ENCODE measurements at regions not wholly inside any gene's neighbourhood (a gene's known extent, or its start where the extent isn't known, plus 50 kb on each side); places are given as distances from the start of the nearest gene placed in this dataset.

GRCh38 chr5:93296338-93296737, 284.7 kb downstream of the NR2F1-AS1 start:
- peaks cover 7% of the 10 kb centered on the region for H3K4me1 ChIP-seq (ENCODE audit: control insufficient read depth, insufficient read depth, low read length)
- no peak overlapping the region for H3K9ac ChIP-seq (ENCODE audit: low read length)
- H3K4me3 ChIP-seq (ENCODE audit: low read length): no peak overlapping the region
- no peaks in the 10 kb centered on the region for H3K36me3 ChIP-seq (ENCODE audit: control insufficient read depth, insufficient read depth, low read length, severe bottlenecking)
- no peaks in the 10 kb centered on the region for H3K27me3 ChIP-seq (replicated peaks; ENCODE audit: control insufficient read depth, insufficient read depth, low read length)
- DNase-seq (ENCODE audit: low read depth): no peak
- H3K9me3 ChIP-seq (ENCODE audit: control insufficient read depth, low read length): no peaks in the 10 kb centered on the region

GRCh38 chr5:93294996-93295395, 286.0 kb downstream of the NR2F1-AS1 start:
- Histone ChIP-seq H3K9me3 (ENCODE audit: control insufficient read depth, low read length) (no peaks in the 10 kb centered on the region), H3K4me1 (ENCODE audit: control insufficient read depth, insufficient read depth, low read length) (peaks cover 7% of the 10 kb centered on the region), H3K4me3 (ENCODE audit: low read length) (no peak overlapping the region), H3K36me3 (ENCODE audit: control insufficient read depth, insufficient read depth, low read length, severe bottlenecking) (no peaks in the 10 kb centered on the region), H3K9ac (ENCODE audit: low read length) (no peak overlapping the region), H3K27me3 (replicated peaks; ENCODE audit: control insufficient read depth, insufficient read depth, low read length) (no peaks in the 10 kb centered on the region)
- DNase-seq (ENCODE audit: low read depth): no peak

GRCh38 chr5:93294199-93294598, 286.8 kb downstream of the NR2F1-AS1 start:
- Histone ChIP-seq H3K4me3 (ENCODE audit: low read length) (no peak overlapping the region), H3K9ac (ENCODE audit: low read length) (no peak overlapping the region), H3K9me3 (ENCODE audit: control insufficient read depth, low read length) (no peaks in the 10 kb centered on the region), H3K4me1 (ENCODE audit: control insufficient read depth, insufficient read depth, low read length) (peaks cover 7% of the 10 kb centered on the region), H3K36me3 (ENCODE audit: control insufficient read depth, insufficient read depth, low read length, severe bottlenecking) (no peaks in the 10 kb centered on the region), H3K27me3 (replicated peaks; ENCODE audit: control insufficient read depth, insufficient read depth, low read length) (no peaks in the 10 kb centered on the region)
- DNase-seq (ENCODE audit: low read depth): peak; percentile 85

DNA sequence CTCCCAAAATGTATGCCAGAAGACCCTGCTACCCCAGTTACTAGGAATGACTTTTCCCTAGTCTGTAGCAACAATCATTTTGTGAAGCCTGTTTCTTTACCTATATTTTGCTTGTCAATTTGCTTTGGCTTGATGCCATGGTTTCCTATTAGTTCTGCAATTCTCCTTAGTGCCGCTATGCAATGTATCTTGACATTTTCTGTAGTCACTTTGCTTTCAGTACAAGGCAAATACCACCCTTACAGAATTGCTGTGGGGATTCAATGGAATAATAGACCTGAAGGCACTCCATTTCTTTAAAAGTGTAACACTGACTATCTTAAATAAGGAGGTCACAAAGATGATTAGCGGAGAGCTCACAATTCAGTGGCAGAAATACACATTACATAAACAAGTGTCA, 291.1 kb downstream of the NR2F1-AS1 start:
- Histone ChIP-seq H3K9ac (ENCODE audit: low read length) (no peak overlapping the region), H3K27me3 (replicated peaks; ENCODE audit: control insufficient read depth, insufficient read depth, low read length) (no peaks in the 10 kb centered on the region), H3K36me3 (ENCODE audit: control insufficient read depth, insufficient read depth, low read length, severe bottlenecking) (no peaks in the 10 kb centered on the region), H3K9me3 (ENCODE audit: control insufficient read depth, low read length) (peaks cover 11% of the 10 kb centered on the region), H3K4me1 (ENCODE audit: control insufficient read depth, insufficient read depth, low read length) (peaks cover 7% of the 10 kb centered on the region), H3K4me3 (ENCODE audit: low read length) (no peak overlapping the region)
- no peak for DNase-seq (ENCODE audit: low read depth)

GRCh38 chr5:93285461-93285860, 295.6 kb downstream of the NR2F1-AS1 start:
- no peak for DNase-seq (ENCODE audit: low read depth)
- H3K4me1 ChIP-seq (ENCODE audit: control insufficient read depth, insufficient read depth, low read length): peaks cover 6% of the 10 kb centered on the region
- H3K27me3 ChIP-seq (replicated peaks; ENCODE audit: control insufficient read depth, insufficient read depth, low read length): no peaks in the 10 kb centered on the region
- peaks cover 11% of the 10 kb centered on the region for H3K9me3 ChIP-seq (ENCODE audit: control insufficient read depth, low read length)
- H3K36me3 ChIP-seq (ENCODE audit: control insufficient read depth, insufficient read depth, low read length, severe bottlenecking): no peaks in the 10 kb centered on the region
- no peak overlapping the region for H3K4me3 ChIP-seq (ENCODE audit: low read length)
- no peak overlapping the region for H3K9ac ChIP-seq (ENCODE audit: low read length)

DNA sequence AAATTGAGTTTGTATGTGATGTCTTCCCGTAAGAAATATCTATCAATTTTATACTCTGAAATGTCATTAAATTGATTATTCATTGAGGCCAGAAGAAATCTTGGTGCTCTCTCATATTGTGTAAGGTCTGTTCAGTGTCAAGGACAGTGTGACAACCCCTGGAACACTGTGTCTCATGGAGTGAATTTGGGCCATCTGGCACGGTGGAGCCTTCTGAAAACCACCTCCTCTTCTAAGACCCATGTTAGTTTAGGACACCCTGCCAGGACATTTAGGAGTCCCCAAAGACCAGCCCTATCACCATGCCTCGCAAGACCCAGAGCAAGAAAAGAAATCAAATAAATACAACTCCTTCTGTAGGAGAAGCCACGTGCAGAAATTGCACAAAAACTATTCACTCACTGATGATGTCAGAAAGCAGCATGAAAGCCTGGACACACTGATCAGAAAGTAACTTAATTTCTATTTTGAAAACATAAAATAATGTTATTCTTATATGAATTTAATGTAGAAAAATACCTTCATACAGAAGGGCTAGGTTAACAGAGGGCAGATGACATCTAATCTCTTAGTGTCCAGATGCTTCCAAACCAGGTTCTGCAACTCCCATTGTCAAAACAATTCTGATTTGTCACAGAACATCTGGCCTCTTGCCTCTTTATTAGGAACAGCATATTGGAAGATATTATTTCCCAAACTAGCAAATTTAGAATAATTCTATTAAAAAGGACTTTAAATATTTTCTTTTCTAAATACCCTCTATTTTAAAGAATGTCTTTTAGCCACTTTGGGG, 298.8 kb downstream of the NR2F1-AS1 start:
- Histone ChIP-seq H3K9ac (ENCODE audit: low read length) (no peak overlapping the region), H3K9me3 (ENCODE audit: control insufficient read depth, low read length) (peaks cover 8% of the 10 kb centered on the region), H3K27me3 (replicated peaks; ENCODE audit: control insufficient read depth, insufficient read depth, low read length) (no peaks in the 10 kb centered on the region), H3K36me3 (ENCODE audit: control insufficient read depth, insufficient read depth, low read length, severe bottlenecking) (no peaks in the 10 kb centered on the region), H3K4me1 (ENCODE audit: control insufficient read depth, insufficient read depth, low read length) (peaks cover 15% of the 10 kb centered on the region), H3K4me3 (ENCODE audit: low read length) (no peak overlapping the region)
- no peak for DNase-seq (ENCODE audit: low read depth)

DNA sequence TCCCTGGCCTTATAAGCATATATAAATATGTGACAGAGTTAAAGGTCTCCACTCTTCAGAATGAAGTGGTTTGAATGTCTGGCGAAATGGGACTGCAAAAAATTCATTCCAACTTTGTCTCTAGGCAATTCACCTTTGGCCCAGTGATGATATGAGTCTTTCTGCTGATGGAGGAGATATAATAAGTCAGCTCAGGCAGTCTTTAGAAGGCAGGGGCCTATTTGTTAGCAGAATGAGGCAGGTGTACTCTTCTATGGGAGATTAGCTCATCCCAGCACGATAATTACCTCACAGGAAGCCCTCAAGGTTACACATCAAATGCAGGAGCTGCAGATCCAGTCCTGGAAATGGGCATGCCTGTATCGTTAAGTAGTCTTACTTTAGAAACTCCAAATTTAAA, 300.5 kb downstream of the NR2F1-AS1 start:
- no peaks in the 10 kb centered on the region for H3K27me3 ChIP-seq (replicated peaks; ENCODE audit: control insufficient read depth, insufficient read depth, low read length)
- H3K36me3 ChIP-seq (ENCODE audit: control insufficient read depth, insufficient read depth, low read length, severe bottlenecking): no peaks in the 10 kb centered on the region
- no peak overlapping the region for H3K9ac ChIP-seq (ENCODE audit: low read length)
- H3K4me1 ChIP-seq (ENCODE audit: control insufficient read depth, insufficient read depth, low read length): peaks cover 15% of the 10 kb centered on the region
- DNase-seq (ENCODE audit: low read depth): no peak
- no peak overlapping the region for H3K4me3 ChIP-seq (ENCODE audit: low read length)
- no peaks in the 10 kb centered on the region for H3K9me3 ChIP-seq (ENCODE audit: control insufficient read depth, low read length)

DNA sequence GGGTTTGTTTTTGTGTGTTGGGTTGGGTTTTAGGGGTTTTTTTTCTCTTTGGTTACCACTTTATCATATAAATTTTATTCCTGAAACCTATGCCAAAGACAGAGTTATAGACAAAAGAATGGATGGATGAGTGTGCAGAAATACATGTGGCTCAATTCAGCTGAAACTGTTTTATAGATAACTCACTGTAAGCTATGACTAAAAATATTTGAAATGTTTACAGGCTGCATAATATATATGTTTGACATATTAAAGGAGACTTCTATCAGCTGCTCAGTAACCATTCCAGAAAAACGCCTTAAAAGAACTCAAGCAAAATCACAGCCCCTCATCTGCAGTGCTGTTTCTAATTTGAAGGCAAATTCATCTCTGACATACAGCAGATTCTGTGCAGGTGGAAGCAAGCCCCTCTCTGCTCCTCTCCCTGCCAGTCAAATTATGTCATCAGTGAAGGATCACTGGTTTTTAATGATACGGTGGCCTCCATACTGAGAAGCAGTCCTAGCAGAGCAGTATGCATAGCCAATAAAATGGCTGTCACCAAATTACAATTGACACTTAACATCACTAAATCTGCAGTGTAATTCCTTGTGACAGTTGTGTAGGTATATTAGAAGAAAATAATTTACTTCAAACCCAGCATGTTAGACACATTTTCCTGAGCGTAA, 301.6 kb downstream of the NR2F1-AS1 start:
- Histone ChIP-seq H3K4me1 (ENCODE audit: control insufficient read depth, insufficient read depth, low read length) (peaks cover 15% of the 10 kb centered on the region), H3K27me3 (replicated peaks; ENCODE audit: control insufficient read depth, insufficient read depth, low read length) (no peaks in the 10 kb centered on the region), H3K36me3 (ENCODE audit: control insufficient read depth, insufficient read depth, low read length, severe bottlenecking) (no peaks in the 10 kb centered on the region), H3K4me3 (ENCODE audit: low read length) (no peak overlapping the region), H3K9ac (ENCODE audit: low read length) (no peak overlapping the region), H3K9me3 (ENCODE audit: control insufficient read depth, low read length) (no peaks in the 10 kb centered on the region)
- peak; percentile 19 for DNase-seq (ENCODE audit: low read depth)

GRCh38 chr5:93278896-93279295, 302.1 kb downstream of the NR2F1-AS1 start:
- Histone ChIP-seq H3K4me1 (ENCODE audit: control insufficient read depth, insufficient read depth, low read length) (peaks cover 15% of the 10 kb centered on the region), H3K4me3 (ENCODE audit: low read length) (no peak overlapping the region), H3K9ac (ENCODE audit: low read length) (no peak overlapping the region), H3K27me3 (replicated peaks; ENCODE audit: control insufficient read depth, insufficient read depth, low read length) (no peaks in the 10 kb centered on the region), H3K9me3 (ENCODE audit: control insufficient read depth, low read length) (no peaks in the 10 kb centered on the region), H3K36me3 (ENCODE audit: control insufficient read depth, insufficient read depth, low read length, severe bottlenecking) (no peaks in the 10 kb centered on the region)
- no peak for DNase-seq (ENCODE audit: low read depth)

- Histone ChIP-seq H3K4me3 (ENCODE audit: low read length) (no peak overlapping the region), H3K27me3 (replicated peaks; ENCODE audit: control insufficient read depth, insufficient read depth, low read length) (no peaks in the 10 kb centered on the region), H3K4me1 (ENCODE audit: control insufficient read depth, insufficient read depth, low read length) (peaks cover 11% of the 10 kb centered on the region), H3K36me3 (ENCODE audit: control insufficient read depth, insufficient read depth, low read length, severe bottlenecking) (no peaks in the 10 kb centered on the region), H3K9ac (ENCODE audit: low read length) (no peak overlapping the region), H3K9me3 (ENCODE audit: control insufficient read depth, low read length) (no peaks in the 10 kb centered on the region)
- DNase-seq (ENCODE audit: low read depth): no peak
Observed at GRCh38 chr5:93277051-93277450, 304.0 kb downstream of the NR2F1-AS1 start.

- peaks cover 9% of the 10 kb centered on the region for H3K4me1 ChIP-seq (ENCODE audit: control insufficient read depth, insufficient read depth, low read length)
- no peak for DNase-seq (ENCODE audit: low read depth)
- H3K27me3 ChIP-seq (replicated peaks; ENCODE audit: control insufficient read depth, insufficient read depth, low read length): no peaks in the 10 kb centered on the region
- no peaks in the 10 kb centered on the region for H3K36me3 ChIP-seq (ENCODE audit: control insufficient read depth, insufficient read depth, low read length, severe bottlenecking)
- H3K4me3 ChIP-seq (ENCODE audit: low read length): no peak overlapping the region
- H3K9ac ChIP-seq (ENCODE audit: low read length): no peak overlapping the region
- H3K9me3 ChIP-seq (ENCODE audit: control insufficient read depth, low read length): no peaks in the 10 kb centered on the region
Observed at GRCh38 chr5:93275376-93275775, 305.6 kb downstream of the NR2F1-AS1 start.

Data from adipocyte (in vitro differentiated cells).